Vagina (tissue), 2 donors: ENCODE measurements at regions not wholly inside any gene's neighbourhood (a gene's known extent, or its start where the extent isn't known, plus 50 kb on each side); places are given as distances from the start of the nearest gene placed in this dataset.

Experiments used
- CTCF ChIP-seq, 3 experiments: fragments of 450-650 bp in 2 of 3; fragments of 200-600 bp in 1 of 3; sonication (generic) in 1 of 3; IDR thresholded peaks; one replicate each; pipeline ENCODE4 v1.5.1; 2017 to 2019; ENCODE audit warnings: antibody characterized with exemption in 3 of 3, mild to moderate bottlenecking in 2 of 3, moderate library complexity in 2 of 3
- POLR2AphosphoS5 ChIP-seq, 2 donors: sonication (generic); formaldehyde crosslinking; IDR thresholded peaks; one replicate each; pipeline ENCODE4 v1.9.0; 2017; ENCODE audit warnings: antibody characterized with exemption in 2 of 2, mild to moderate bottlenecking in 2 of 2, low read depth in 1 of 2; ENCODE audit not compliant: insufficient read depth in 1 of 2

- TF ChIP-seq CTCF (IDR thresholded peaks at IDR 0.05) (no peak), POLR2AphosphoS5 (IDR thresholded peaks at IDR 0.05; ENCODE audit: insufficient read depth in 1 of 2, low read depth in 1 of 2) (no peak)
These were observed 59.8 kb upstream of the IL6 start for GRCh38 chr7:22667187-22667561.
